Activated CD8-positive, alpha-beta T cell treated with anti-CD3 and anti-CD28 coated beads for 36 hours (primary cell): ENCODE measurements at regions not wholly inside any gene's neighbourhood (a gene's known extent, or its start where the extent isn't known, plus 50 kb on each side); places are given as distances from the start of the nearest gene placed in this dataset.

Source experiments
- ATAC-seq: fragments of 200-7000 bp; cut with Tn5 transposase; one replicate; pipeline ENCODE4 v1.10.0; 2021; ENCODE audit warnings: mild to moderate bottlenecking, moderate library complexity
- CTCF ChIA-PET: fragments of 350-600 bp; sonication (Branson Sonifier 250); formaldehyde crosslinking; loops from one replicate; lab custom pipeline; 2021; ENCODE audit warnings: antibody characterized with exemption; lab: Charles Lee
- POLR2A ChIA-PET: fragments of 350-600 bp; sonication (Branson Sonifier 250); formaldehyde crosslinking; loops from one replicate; lab custom pipeline; 2021; ENCODE audit warnings: antibody characterized with exemption; lab: Charles Lee
- DNase-seq: peaks from one replicate; pipeline ENCODE4 v3.0.0-alpha.2; 2020
- H3K27ac Mint-ChIP-seq: one replicate; pipeline ENCODE4 v1.8.0; 2021; ENCODE audit warnings: mild to moderate bottlenecking, mixed read lengths
- H3K27me3 Mint-ChIP-seq: one replicate; pipeline ENCODE4 v1.8.0; 2021; ENCODE audit warnings: mixed read lengths
- H3K36me3 Mint-ChIP-seq: one replicate; pipeline ENCODE4 v1.8.0; 2021; ENCODE audit warnings: low read depth, mixed read lengths
- H3K4me1 Mint-ChIP-seq: one replicate; pipeline ENCODE4 v1.8.0; 2021; ENCODE audit warnings: low read depth, mixed read lengths
- H3K4me3 Mint-ChIP-seq: one replicate; pipeline ENCODE4 v1.8.0; 2021; ENCODE audit warnings: mild to moderate bottlenecking, moderate library complexity, mixed read lengths
- H3K9me3 Mint-ChIP-seq: one replicate; pipeline ENCODE4 v1.8.0; 2021; ENCODE audit warnings: mixed read lengths
- CTCF ChIP-seq: fragments of 200-600 bp; IDR thresholded peaks from one replicate; pipeline ENCODE4 v1.8.0; 2022; ENCODE audit warnings: antibody characterized with exemption, mild to moderate bottlenecking
- intact Hi-C: fragments of 100-400 bp; cut with micrococcal nuclease; formaldehyde crosslinking; loops from one replicate; pipeline ENCODE4 v1.10.0; 2022

DNA sequence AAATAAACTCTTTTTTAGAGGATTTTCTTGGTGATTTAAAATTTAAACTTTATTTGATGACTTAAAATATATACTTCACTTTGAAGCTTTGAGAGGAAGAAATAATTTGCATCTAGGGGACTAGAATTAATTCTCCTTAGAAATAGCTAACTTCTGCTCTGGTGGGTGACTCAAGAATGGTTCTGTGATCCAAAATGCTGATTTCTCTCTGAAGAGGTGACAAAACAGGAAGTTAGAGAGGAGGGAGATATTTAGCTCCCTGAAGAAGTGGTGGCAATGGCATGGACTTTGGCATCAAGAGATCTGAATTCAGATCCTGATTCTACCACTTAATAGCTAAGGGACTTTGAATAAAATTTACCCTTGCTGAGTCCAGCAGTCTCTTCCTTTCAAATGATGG is 125.8 kb upstream of the ATP1B1 start:
- no peak overlapping the region for H3K27ac Mint-ChIP-seq
- TF ChIP-seq CTCF, result no peak
- H3K4me1 Mint-ChIP-seq, result no peaks in the 10 kb centered on the region
- intact Hi-C loops, result no loop called here
- H3K27me3 Mint-ChIP-seq, result no peaks in the 10 kb centered on the region
- no peaks in the 10 kb centered on the region for H3K36me3 Mint-ChIP-seq
- H3K4me3 Mint-ChIP-seq, result no peak overlapping the region
- no peak for DNase-seq
- peaks cover 2% of the 10 kb centered on the region for H3K9me3 Mint-ChIP-seq
- POLR2A ChIA-PET, result no interaction called here
- no peak for ATAC-seq
- CTCF ChIA-PET, result no interaction called here

GRCh38 chr1:168982778-168983177 is 123.7 kb upstream of the ATP1B1 start:
- ATAC-seq (no peak), DNase-seq (no peak)
- Mint-ChIP-seq H3K27ac (no peak overlapping the region), H3K9me3 (peaks cover 2% of the 10 kb centered on the region), H3K36me3 (no peaks in the 10 kb centered on the region), H3K4me1 (no peaks in the 10 kb centered on the region), H3K4me3 (no peak overlapping the region), H3K27me3 (peaks cover 3% of the 10 kb centered on the region)
- ChIA-PET CTCF (no interaction called here), POLR2A (no interaction called here)
- TF ChIP-seq CTCF, result no peak
- intact Hi-C loops, result no loop called here

GRCh38 chr1:168987330-168987729 is 119.2 kb upstream of the ATP1B1 start:
- no peak for DNase-seq
- Mint-ChIP-seq H3K36me3 (no peaks in the 10 kb centered on the region), H3K9me3 (no peaks in the 10 kb centered on the region), H3K27ac (no peak overlapping the region), H3K4me1 (peaks cover 14% of the 10 kb centered on the region), H3K27me3 (peaks cover 6% of the 10 kb centered on the region), H3K4me3 (no peak overlapping the region)
- ChIA-PET CTCF (interaction anchor here (0.6 kb wide), 1 partner anchor 384 kb away, joined by 3 read pairs; no protein-coding TSS in a partner anchor), POLR2A (interaction anchor here (0.6 kb wide), 1 partner anchor 16 kb away, joined by 3 read pairs; no protein-coding TSS in a partner anchor)
- intact Hi-C loops, result no loop called here
- ATAC-seq, result no peak
- no peak for TF ChIP-seq CTCF

- peaks cover 6% of the 10 kb centered on the region for H3K27me3 Mint-ChIP-seq
- POLR2A ChIA-PET, result no interaction called here
- H3K4me3 Mint-ChIP-seq, result no peak overlapping the region
- no peaks in the 10 kb centered on the region for H3K36me3 Mint-ChIP-seq
- no peaks in the 10 kb centered on the region for H3K9me3 Mint-ChIP-seq
- no peak for ATAC-seq
- DNase-seq, result no peak
- no peak for TF ChIP-seq CTCF
- no peak overlapping the region for H3K27ac Mint-ChIP-seq
- peaks cover 14% of the 10 kb centered on the region for H3K4me1 Mint-ChIP-seq
- CTCF ChIA-PET, result interaction anchor here (0.6 kb wide), 1 partner anchor 385 kb away, joined by 3 read pairs; no protein-coding TSS in a partner anchor
- intact Hi-C loops, result no loop called here
Measured at GRCh38 chr1:168987923-168988322, 118.6 kb upstream of the ATP1B1 start.

DNA sequence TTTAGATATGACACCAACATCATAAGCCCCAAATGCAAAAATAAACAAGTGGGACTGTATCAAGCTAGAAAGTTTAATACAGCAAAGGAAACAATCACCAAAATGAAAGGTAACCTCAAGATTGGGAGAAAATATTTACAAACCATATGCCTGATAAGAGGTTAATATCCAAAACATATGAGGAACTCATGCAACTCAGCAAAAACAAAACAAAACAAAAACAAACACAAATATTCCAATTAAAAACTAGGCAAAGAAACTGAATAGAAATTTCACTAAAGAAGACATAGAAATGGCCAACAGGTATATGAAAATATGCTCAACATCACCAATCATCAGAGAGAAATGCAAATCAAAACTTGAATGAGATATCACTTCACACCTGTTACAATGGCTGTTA is 116.5 kb upstream of the ATP1B1 start:
- no peak overlapping the region for H3K4me3 Mint-ChIP-seq
- no peak overlapping the region for H3K27ac Mint-ChIP-seq
- peaks cover 8% of the 10 kb centered on the region for H3K9me3 Mint-ChIP-seq
- H3K27me3 Mint-ChIP-seq, result peaks cover 6% of the 10 kb centered on the region
- intact Hi-C loops, result no loop called here
- ChIA-PET CTCF (no interaction called here), POLR2A (interaction anchor here (0.6 kb wide), 1 partner anchor 42 kb away, joined by 3 read pairs; no protein-coding TSS in a partner anchor)
- DNase-seq (no peak), ATAC-seq (no peak)
- H3K4me1 Mint-ChIP-seq, result peaks cover 14% of the 10 kb centered on the region
- H3K36me3 Mint-ChIP-seq, result peaks cover 3% of the 10 kb centered on the region
- TF ChIP-seq CTCF, result no peak
